Tibial nerve (tissue), 4 donors: ENCODE measurements at regions not wholly inside any gene's neighbourhood (a gene's known extent, or its start where the extent isn't known, plus 50 kb on each side); places are given as distances from the start of the nearest gene placed in this dataset.

ENCODE experiments used
- DNase-seq, 2 donors: peaks; one replicate each; pipeline ENCODE4 v3.0.0-alpha.2; 2019; ENCODE audit warnings: low spot score in 2 of 2
- H3K27ac ChIP-seq, 4 donors: fragments of 200-600 bp; sonication (generic) in 3 of 4; one replicate each; pipeline ENCODE4 v1.5.1; 2017 to 2019; ENCODE audit warnings: mild to moderate bottlenecking in 1 of 4
- H3K27me3 ChIP-seq, 2 donors: fragments of 200-600 bp; sonication (generic) in 1 of 2; one replicate each; pipeline versions ENCODE4 v1.5.1 to v1.6.0; 2017 to 2019
- H3K36me3 ChIP-seq, 3 donors: fragments of 200-600 bp; sonication (generic); one replicate each; pipeline ENCODE4 v1.5.1; 2018 to 2019
- H3K4me1 ChIP-seq, 4 donors: fragments of 200-600 bp; sonication (generic) in 3 of 4; one replicate each; pipeline ENCODE4 v1.5.1; 2017 to 2019
- H3K4me3 ChIP-seq, 4 donors: fragments of 200-600 bp; sonication (generic) in 3 of 4; one replicate each; pipeline ENCODE4 v1.5.1; 2017 to 2019; ENCODE audit warnings: mild to moderate bottlenecking in 1 of 4, moderate library complexity in 1 of 4
- H3K9me3 ChIP-seq, 4 donors: fragments of 200-600 bp; sonication (generic) in 3 of 4; one replicate each; pipeline ENCODE4 v1.5.1; 2017 to 2019
- EP300 ChIP-seq, 2 donors: sonication (generic); formaldehyde crosslinking; IDR thresholded peaks; one replicate each; pipeline ENCODE4 v1.6.1; 2017; ENCODE audit warnings: antibody characterized with exemption in 2 of 2, mild to moderate bottlenecking in 1 of 2
- POLR2A ChIP-seq, 2 donors: fragments of 450-650 bp; IDR thresholded peaks; one replicate each; pipeline ENCODE4 v1.6.1; 2017; ENCODE audit warnings: antibody characterized with exemption in 2 of 2, mild to moderate bottlenecking in 2 of 2, moderate library complexity in 2 of 2
- WGBS, 2 donors: methylation state at CpG; one replicate each; pipeline ENCODE4 v1.1.5; 2018; 5-methylcytosine and 5-hydroxymethylcytosine counted together
- TF ChIP-seq, protein P1 (sequence below), 5 experiments: fragments of 200-600 bp in 3 of 5; fragments of 450-650 bp in 2 of 5; sonication (generic) in 3 of 5; IDR thresholded peaks; one replicate each; pipeline ENCODE4 v1.5.1; 2016 to 2019; ENCODE audit warnings: antibody characterized with exemption in 5 of 5, mild to moderate bottlenecking in 3 of 5, moderate library complexity in 2 of 5

- no peak for DNase-seq
- H3K4me1 ChIP-seq: no peaks in the 10 kb centered on the region
- no peak overlapping the region for H3K4me3 ChIP-seq
- TF ChIP-seq EP300 (IDR thresholded peaks at IDR 0.05) (no peak), POLR2A (IDR thresholded peaks at IDR 0.05) (no peak)
- TF ChIP-seq, protein P1, sequence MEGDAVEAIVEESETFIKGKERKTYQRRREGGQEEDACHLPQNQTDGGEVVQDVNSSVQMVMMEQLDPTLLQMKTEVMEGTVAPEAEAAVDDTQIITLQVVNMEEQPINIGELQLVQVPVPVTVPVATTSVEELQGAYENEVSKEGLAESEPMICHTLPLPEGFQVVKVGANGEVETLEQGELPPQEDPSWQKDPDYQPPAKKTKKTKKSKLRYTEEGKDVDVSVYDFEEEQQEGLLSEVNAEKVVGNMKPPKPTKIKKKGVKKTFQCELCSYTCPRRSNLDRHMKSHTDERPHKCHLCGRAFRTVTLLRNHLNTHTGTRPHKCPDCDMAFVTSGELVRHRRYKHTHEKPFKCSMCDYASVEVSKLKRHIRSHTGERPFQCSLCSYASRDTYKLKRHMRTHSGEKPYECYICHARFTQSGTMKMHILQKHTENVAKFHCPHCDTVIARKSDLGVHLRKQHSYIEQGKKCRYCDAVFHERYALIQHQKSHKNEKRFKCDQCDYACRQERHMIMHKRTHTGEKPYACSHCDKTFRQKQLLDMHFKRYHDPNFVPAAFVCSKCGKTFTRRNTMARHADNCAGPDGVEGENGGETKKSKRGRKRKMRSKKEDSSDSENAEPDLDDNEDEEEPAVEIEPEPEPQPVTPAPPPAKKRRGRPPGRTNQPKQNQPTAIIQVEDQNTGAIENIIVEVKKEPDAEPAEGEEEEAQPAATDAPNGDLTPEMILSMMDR (IDR thresholded peaks at IDR 0.05): no peak
- no peaks in the 10 kb centered on the region for H3K36me3 ChIP-seq
- H3K27me3 ChIP-seq: no peaks in the 10 kb centered on the region
- whole genome bisulfite sequencing, 2 donors: 76 to 94% methylated on average over 6 of the region's 6 CpGs
- peaks cover 0 to 6% (median 0%) of the 10 kb centered on the region in 4 donors for H3K9me3 ChIP-seq
- no peak overlapping the region for H3K27ac ChIP-seq
Observed at GRCh38 chrX:139044680-139045079, 333.2 kb upstream of the FGF13 start.

- TF ChIP-seq, protein P1 (IDR thresholded peaks at IDR 0.05): no peak
- TF ChIP-seq EP300 (IDR thresholded peaks at IDR 0.05) (no peak), POLR2A (IDR thresholded peaks at IDR 0.05) (no peak)
- Histone ChIP-seq H3K27me3 (no peaks in the 10 kb centered on the region), H3K36me3 (no peaks in the 10 kb centered on the region), H3K27ac (no peak overlapping the region), H3K4me3 (no peak overlapping the region), H3K9me3 (no peaks in the 10 kb centered on the region), H3K4me1 (no peaks in the 10 kb centered on the region)
- DNase-seq: no peak
Observed at GRCh38 chrX:139039041-139039440, 327.5 kb upstream of the FGF13 start.

- 48 to 57% methylated on average over 1 of the region's 1 CpG for WGBS, 2 donors
- no peak for TF ChIP-seq EP300 (IDR thresholded peaks at IDR 0.05)
- TF ChIP-seq, protein P1 (IDR thresholded peaks at IDR 0.05): no peak
- TF ChIP-seq POLR2A (IDR thresholded peaks at IDR 0.05): no peak
- H3K27ac ChIP-seq: no peak overlapping the region
Observed at GRCh38 chrX:139026811-139027210, 315.3 kb upstream of the FGF13 start.

DNA sequence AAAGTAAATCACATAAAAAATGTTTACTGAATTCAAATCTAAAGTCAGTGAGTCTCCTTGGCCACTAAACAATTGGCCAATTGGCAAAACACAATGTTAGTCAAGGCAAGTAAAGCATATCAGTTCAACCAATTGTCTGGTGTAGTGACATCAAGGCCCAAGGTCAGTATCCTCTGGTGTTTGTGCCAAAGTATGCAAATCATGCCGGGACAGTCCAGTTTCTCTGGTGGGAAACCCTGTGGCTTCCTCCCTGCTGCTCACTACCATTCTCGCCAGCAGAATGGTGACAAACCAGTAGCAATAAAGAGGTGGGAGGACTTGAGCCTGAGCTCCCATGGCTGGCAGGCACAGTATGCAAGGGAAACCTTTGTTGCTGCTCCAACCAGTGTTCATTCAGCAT, 314.9 kb upstream of the FGF13 start:
- Histone ChIP-seq H3K36me3 (no peaks in the 10 kb centered on the region), H3K9me3 (no peaks in the 10 kb centered on the region), H3K4me1 (no peaks in the 10 kb centered on the region), H3K27me3 (no peaks in the 10 kb centered on the region), H3K27ac (no peak overlapping the region), H3K4me3 (no peak overlapping the region)
- no peak for DNase-seq
- TF ChIP-seq, protein P1 (IDR thresholded peaks at IDR 0.05): no peak
- TF ChIP-seq POLR2A (IDR thresholded peaks at IDR 0.05) (no peak), EP300 (IDR thresholded peaks at IDR 0.05) (no peak)
- 20 to 56% methylated on average over 1 to 2 of the region's 2 CpGs for WGBS, 2 donors

More at GRCh38 chrX:139026811-139027210, 315.3 kb upstream of the FGF13 start:
- Histone ChIP-seq H3K36me3 (no peaks in the 10 kb centered on the region), H3K9me3 (no peaks in the 10 kb centered on the region), H3K4me1 (no peaks in the 10 kb centered on the region), H3K4me3 (no peak overlapping the region), H3K27me3 (no peaks in the 10 kb centered on the region)
- no peak for DNase-seq

GRCh38 chrX:139025816-139026215, 314.3 kb upstream of the FGF13 start:
- H3K27me3 ChIP-seq: no peaks in the 10 kb centered on the region
- no peak overlapping the region for H3K27ac ChIP-seq
- H3K36me3 ChIP-seq: no peaks in the 10 kb centered on the region
- H3K4me1 ChIP-seq: no peaks in the 10 kb centered on the region
- no peak overlapping the region for H3K4me3 ChIP-seq
- TF ChIP-seq EP300 (IDR thresholded peaks at IDR 0.05): no peak
- no peak for TF ChIP-seq POLR2A (IDR thresholded peaks at IDR 0.05)
- TF ChIP-seq, protein P1 (IDR thresholded peaks at IDR 0.05): no peak
- no peaks in the 10 kb centered on the region for H3K9me3 ChIP-seq
- no peak for DNase-seq
